Stimulated activated CD4-positive, alpha-beta T cell treated with anti-CD3 and anti-CD28 coated beads, Interleukin-1b, Interleukin-23, amount 100 ng/mL, for 1 hour (primary cell): ENCODE measurements at regions not wholly inside any gene's neighbourhood (a gene's known extent, or its start where the extent isn't known, plus 50 kb on each side); places are given as distances from the start of the nearest gene placed in this dataset.
"Not testable (repeated sequence)": the region's sequence is repeated elsewhere in the genome, so short reads cannot be mapped to it uniquely, and the experiment has no call there.

Source experiments
- DNase-seq, 2 donors: peaks; one replicate each; pipeline ENCODE4 v3.0.0-alpha.2; 2020; ENCODE audit warnings: low read depth in 2 of 2

DNA sequence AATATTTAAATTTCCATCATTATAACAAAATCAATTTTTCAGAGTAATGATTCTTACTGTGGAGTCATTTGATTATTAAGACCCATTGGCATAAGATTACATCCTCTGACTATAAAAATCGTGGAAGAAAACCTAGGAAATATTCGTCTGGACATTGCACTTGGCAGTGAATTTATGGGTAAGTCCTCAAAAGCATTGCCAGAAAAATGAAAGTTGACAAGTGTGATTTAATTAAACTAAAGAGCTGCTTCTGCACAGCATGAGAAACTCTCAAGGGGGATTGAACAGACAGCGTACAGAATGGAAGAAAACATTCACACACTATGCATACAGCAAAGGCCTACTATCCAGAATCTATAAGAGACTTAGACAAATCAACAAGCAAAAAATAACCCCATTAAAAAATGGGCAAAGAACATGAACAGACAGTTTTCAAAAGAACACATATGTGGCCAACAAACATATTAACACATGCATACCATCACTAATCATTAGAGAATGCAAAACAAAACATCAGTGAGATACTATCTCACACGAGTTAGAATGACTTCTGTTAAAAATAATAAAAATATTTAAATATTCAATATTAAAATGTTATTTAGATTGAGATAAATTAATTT, 111.4 kb downstream of the CCDC74A start:
- not testable (repeated sequence) for DNase-seq

- no peak for DNase-seq
Measured at GRCh38 chr2:131641414-131642206, 113.9 kb downstream of the CCDC74A start.

GRCh38 chr2:131643180-131643579, 115.5 kb downstream of the CCDC74A start:
- not testable (repeated sequence) for DNase-seq

GRCh38 chr2:131645177-131645765, 117.6 kb downstream of the CCDC74A start:
- DNase-seq, result no peak

DNA sequence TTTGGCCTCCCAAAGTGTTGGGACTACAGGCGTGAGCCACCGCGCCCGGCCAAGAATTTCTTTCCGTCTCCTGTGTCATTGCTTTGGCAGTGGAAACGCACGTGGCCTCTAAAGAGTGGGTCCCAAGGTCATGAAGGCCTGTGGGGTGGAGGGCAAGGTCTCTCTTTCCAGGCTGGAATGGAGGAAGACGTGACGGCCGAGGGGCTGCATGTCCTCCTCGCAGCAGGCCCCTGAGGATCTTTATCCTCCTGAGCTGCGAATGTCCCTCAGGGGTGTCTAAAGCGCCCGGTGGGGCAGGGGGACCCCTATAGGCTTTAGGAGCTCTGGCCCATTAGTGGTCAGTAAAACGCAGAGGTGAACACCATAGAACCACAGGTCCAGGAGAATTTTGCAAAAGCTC, 118.5 kb downstream of the CCDC74A start:
- not testable (repeated sequence) for DNase-seq

DNA sequence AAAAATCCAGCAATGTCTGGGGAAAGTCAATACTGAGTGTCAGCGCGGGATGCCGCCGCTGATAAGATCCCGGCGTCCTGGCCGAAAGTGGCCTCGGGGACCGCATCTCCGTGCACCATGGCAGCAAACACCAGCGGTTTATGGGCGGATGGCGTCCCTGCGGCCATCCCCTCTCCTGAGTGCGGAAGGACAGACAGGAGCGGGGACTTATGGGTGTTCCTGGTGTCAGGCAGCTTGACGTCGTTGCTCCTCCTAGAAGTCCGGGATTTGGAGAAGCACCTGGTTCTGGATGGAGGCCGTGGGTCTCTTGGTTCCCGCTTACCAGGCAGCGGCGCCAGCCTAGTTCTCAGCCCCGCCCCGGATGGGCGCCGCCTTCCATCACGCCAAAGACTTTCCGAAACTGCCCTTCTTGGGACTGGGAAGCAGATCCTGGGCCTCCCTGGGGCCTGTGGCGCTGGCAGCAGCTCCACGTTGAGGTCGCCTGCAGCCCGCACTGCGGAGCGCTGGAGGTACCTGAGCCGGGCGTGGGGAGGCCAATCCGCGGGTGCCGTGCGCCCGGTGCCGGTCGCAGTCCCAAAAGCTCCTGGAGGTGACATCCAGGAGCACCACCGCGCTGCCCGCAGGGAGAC, 119.1 kb downstream of the CCDC74A start:
- DNase-seq, result no peak

- DNase-seq, result not testable (repeated sequence)
Measured at GRCh38 chr2:131648565-131648964, 120.9 kb downstream of the CCDC74A start.

DNA sequence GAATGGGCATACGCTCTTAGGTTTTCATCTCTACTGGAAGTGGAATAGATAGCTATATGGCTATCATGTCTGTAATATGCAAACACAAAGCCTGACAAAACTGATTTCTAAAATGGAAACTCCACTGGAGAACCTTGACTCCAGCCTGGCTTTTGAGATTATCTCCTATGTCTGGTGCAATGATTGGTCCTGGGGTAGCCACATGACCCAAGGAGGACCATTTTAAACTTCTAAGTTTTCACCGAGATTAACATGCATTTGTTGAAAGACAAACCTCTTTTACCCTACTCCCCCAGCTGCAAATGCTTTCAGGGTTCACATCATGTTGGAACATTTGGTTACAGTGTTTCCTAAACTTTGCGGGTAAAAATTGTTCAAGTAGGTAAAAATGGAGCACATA, 124.6 kb downstream of the CCDC74A start:
- not testable (repeated sequence) for DNase-seq

- DNase-seq, result not testable (repeated sequence)
Measured at GRCh38 chr2:131654107-131654506, 126.4 kb downstream of the CCDC74A start.

DNA sequence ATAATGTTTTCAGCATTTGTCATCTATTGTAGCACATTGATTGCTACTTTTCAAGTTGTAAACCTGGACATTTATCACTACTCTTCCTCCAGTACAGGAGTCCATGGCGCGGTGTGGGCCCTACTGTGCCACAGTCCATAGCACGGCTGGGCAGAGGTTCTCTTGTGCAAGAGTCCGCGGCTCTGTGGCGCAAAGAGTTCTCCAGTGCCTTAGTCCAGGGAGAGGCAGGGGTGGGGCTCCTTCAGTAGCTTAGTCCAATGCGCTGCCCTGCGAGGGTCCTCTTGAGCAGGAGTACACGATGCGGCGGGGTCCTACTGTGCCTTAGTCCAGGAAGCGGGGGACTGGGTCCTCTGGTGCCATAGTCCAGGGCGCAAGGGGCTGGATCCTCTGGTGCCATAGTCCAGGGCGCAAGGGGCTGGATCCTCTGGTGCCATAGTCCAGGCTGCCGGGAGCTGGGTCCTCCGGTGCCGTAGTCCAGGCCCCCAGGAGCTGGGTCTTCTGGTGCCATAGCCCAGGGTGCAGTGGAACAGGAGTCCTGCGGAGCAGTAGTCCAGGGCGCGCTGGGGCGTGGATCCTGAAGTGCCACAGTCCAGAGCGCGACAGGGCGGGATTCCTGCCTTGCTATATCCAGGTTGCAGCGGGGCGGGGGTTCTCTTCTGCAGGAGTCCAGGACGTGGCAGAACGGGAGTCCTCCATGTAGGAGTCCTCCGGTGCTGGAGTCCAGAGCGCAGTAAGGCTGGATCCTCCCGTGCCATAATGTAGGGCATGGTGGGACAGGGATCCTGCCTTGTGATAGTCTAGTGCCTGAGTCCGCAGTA, 129.3 kb downstream of the CCDC74A start:
- DNase-seq, result no peak

DNA sequence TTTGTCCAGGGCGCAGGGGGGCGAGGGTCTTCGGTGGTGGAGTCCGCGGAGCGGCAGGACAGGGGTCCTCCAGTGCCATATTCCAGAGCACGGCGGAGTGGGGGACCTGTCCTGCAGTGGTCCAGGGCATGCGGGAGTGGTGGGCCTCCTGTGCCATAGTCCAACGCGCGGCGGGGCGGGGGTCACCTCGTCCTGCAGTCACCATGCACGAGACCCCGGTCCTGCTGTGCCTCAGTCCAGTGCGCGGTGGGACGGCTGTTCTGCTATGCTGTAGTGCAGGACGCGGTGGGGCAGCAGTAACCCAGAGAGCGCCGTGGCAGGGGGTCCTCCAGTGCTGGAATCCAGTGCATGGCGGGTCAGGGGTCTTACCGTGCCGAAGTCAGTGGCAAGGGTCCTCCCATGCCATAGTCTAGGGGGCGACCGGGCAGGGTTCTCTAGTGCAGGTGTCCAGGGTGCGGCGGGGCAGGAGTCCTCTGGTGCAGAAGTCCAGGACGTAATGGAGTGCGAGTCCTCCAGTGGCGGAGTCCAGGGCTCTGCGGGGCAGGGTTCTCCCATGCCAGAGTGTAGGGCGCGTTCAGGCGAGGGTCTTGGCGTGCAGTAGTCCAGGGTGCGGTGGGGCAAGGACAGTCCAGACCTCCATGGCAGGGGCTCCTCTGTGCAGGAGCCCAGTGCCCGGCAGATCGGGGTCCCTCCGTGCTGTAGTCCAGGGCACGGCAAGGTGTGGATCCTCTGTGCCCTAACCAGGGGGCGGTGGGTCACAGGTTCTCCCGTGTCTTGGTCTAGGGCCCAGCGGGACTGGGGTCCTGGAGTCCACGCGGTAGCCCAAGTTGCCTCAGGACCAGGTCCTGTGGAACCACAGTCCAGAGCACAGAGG, 130.4 kb downstream of the CCDC74A start:
- no peak for DNase-seq

- DNase-seq, result no peak
Measured at GRCh38 chr2:131658769-131659131, 131.1 kb downstream of the CCDC74A start.

DNA sequence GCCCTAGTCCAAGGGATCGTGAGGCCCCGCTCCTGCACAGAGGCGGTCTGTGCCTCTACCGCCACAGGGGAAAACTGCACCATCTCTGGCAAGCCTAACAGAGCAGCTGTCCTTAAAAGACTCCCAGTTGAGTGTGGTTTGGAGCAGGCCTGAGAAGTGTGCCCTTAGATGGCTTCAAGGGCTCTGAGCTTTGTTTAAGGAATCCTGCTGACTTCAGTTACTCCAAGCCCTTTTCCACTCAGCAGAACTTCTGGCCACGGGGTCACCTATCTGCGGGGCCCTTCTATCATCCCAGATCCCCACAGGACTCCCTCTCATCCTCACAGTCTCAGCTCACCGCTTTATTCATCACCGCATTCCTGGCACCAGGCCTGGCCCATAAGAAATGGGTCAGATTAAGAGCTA, 131.5 kb downstream of the CCDC74A start:
- DNase-seq, result no peak

DNA sequence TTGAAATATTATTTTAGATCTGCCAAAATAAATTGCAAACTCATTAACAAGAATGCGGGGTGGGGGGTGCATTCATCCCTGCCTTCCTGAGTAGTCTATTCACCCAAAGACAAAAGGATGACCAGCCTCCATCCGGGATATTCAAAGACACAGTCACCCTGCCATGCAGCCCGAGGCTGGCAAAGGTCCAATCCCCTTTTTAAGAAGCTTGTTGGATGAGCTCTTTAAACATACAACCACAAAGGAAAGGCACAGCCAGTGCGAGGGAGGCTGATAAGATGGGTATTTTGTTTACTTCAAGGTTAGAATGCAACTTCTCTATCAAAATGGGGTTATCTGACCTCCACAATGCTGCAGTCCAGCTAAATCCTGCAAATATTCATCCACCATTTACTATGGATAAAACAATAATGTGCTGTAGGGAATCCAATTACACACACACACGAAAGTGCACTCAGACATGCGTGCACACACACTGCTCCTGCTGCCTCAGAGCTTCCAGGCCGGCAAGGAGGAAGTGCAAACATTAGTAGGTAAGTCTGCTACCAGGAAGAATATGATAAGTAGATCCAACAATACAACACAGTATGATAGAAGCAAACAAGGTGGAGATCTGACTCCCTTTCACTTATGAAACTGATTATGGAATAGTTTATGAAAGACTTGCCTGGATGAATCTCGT, 133.6 kb downstream of the CCDC74A start:
- not testable (repeated sequence) for DNase-seq

DNA sequence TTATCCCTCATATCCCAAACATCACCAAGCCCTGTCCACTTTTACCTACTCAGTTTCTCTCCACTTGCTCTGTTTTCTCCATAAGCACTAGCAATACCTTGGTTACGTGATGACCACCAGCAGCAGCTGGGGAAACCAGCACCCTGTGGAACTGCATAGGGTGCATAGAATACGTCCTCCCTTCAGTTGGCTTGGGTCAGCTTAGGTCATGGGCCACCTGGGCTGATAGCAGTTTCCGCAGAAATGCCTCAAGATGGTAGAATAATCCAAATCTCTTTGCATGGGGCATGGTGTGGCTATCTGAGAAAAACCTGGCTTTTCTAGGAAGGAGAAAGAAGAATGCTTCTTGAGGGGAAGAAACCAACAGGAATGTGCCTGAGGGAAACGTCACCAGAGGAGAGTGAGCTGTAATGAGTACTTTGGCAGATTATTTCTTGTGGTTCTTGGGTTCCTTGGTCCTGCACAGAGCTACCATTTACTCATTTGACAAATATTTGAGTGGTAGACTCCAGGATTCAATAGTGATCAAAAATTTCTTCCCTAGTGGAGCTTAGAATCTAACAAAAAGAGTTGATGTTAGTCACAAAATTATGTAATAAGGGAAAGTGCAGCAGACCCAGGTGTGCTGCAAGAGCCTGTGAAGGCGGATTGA, 134.3 kb downstream of the CCDC74A start:
- not testable (repeated sequence) for DNase-seq

DNA sequence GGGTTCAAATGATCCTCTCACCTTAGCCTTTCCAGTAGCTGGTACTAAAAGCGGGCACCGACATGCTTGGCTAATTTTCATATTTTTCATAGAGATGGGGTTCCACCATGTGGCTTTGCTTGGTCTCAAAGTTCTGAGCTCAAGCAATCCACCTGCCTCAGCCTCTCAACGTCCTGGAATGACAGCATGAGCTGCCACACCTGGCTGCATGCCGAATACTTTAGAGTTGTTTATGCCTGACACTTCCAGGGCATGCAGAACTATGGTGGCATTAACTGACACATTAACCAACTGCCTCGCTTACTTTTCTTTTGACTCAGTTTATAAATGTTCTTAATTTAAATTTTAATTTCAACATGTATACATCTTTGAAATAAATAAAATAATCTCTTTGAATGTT, 135.8 kb downstream of the CCDC74A start:
- DNase-seq, result not testable (repeated sequence)

DNA sequence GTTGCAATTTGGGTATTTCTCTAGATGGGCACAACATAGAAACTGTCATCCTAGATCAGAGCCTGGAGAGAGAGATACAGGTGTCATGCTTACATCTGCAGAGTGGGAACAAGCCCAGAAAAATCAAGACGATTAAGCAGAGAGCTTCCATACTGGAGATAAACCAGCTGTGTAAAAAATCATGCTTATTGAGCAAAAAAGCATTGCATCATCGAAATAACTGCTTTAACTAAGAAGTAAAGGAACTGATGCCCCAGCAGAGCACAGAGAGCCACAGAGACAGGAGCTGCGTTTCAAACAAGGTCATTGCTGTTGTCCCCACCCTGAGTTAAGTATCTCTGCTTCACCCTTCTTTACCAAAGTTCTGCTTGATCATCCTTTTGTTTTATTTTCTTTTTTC, 138.0 kb downstream of the CCDC74A start:
- DNase-seq, result not testable (repeated sequence)

- DNase-seq, result not testable (repeated sequence)
Measured at GRCh38 chr2:131668794-131669540, 141.3 kb downstream of the CCDC74A start.
